SK-N-MC (cell line): ENCODE measurements at regions not wholly inside any gene's neighbourhood (a gene's known extent, or its start where the extent isn't known, plus 50 kb on each side); places are given as distances from the start of the nearest gene placed in this dataset.

ENCODE experiments used
- EZH2 ChIP-seq: fragments of 200-600 bp; sonication (generic); IDR thresholded peaks from one replicate; pipeline ENCODE4 v1.6.1; 2017; ENCODE audit warnings: antibody characterized with exemption
- POLR2AphosphoS5 ChIP-seq: IDR thresholded peaks from 2 replicates; pipeline ENCODE4 v1.6.1; 2012; ENCODE audit warnings: mild to moderate bottlenecking, low read depth, low read length, borderline replicate concordance

DNA sequence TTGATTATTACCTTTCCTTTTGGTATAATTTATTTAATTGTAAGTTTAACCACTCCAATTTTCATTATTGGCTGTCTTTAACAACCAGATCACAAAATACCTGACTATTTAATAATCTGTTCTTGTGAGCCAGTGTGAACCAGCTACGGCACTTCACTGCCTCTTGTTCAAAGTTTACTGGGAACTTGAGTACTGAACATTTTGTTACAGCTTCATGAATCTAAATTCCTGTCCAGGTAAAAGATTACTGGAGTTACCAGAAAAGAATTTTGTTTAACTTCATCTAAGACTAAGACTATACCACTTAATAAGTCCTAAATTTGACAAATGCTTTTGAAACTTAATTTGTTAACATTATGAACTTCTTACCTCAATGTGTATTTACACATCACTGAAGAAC, 178.3 kb downstream of the FBXO8 start:
- TF ChIP-seq EZH2 (no peak), POLR2AphosphoS5 (no peak)
